ENCODE measurements at regions not wholly inside any gene's neighbourhood (a gene's known extent, or its start where the extent isn't known, plus 50 kb on each side); places are given as distances from the start of the nearest gene placed in this dataset.

DNA sequence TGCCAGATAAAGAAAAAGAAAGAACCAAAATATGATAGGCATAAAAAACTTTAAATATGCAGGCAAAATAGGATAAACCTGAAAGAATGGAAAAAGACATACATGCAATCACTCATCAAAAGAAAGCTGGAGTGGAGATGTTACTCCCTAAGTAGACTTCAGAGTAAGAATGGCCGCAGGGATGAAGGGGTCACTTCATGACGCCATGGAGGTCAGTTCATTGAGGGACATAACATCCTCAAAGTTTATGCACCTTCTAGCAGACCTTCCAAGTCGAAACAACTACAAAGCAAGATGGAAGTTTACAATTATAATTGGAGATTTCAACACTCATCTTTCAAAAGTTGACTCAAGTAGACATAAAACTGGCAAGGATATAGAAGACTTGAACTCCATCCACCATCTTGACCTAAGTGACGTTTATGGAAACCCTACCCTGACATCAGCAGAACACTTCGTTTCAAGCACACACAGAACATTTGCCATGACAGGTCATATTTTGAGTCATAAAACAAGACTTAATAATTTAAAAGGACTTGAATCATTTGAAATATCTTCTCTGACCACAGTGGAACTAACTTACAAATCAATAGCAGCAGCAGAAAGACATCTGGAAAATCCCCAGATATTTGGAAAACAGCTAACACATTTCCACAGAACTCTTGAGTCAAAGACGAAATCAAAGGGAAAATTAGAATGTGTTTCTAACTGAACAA, 106.0 kb upstream of the LRPAP1 start:
- TF ChIP-seq ZFX (IDR thresholded peaks at IDR 0.05) = no peak
- TF ChIP-seq, protein P1, sequence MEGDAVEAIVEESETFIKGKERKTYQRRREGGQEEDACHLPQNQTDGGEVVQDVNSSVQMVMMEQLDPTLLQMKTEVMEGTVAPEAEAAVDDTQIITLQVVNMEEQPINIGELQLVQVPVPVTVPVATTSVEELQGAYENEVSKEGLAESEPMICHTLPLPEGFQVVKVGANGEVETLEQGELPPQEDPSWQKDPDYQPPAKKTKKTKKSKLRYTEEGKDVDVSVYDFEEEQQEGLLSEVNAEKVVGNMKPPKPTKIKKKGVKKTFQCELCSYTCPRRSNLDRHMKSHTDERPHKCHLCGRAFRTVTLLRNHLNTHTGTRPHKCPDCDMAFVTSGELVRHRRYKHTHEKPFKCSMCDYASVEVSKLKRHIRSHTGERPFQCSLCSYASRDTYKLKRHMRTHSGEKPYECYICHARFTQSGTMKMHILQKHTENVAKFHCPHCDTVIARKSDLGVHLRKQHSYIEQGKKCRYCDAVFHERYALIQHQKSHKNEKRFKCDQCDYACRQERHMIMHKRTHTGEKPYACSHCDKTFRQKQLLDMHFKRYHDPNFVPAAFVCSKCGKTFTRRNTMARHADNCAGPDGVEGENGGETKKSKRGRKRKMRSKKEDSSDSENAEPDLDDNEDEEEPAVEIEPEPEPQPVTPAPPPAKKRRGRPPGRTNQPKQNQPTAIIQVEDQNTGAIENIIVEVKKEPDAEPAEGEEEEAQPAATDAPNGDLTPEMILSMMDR (conservative IDR thresholded peaks at IDR 0.05) = no peak

All from C4-2B (cell line).